Choroid plexus epithelial cell (primary cell): ENCODE measurements at regions not wholly inside any gene's neighbourhood (a gene's known extent, or its start where the extent isn't known, plus 50 kb on each side); places are given as distances from the start of the nearest gene placed in this dataset.

Experiments
- DNase-seq: peaks from one replicate; pipeline ENCODE4 v3.0.0-alpha.2; 2010; ENCODE audit warnings: low read depth
- H3K4me3 ChIP-seq: 2 replicates; pipeline ENCODE4 v1.5.1; 2011; ENCODE audit warnings: low read depth, mild to moderate bottlenecking, control low read depth, low read length, moderate library complexity
- CTCF ChIP-seq: conservative IDR thresholded peaks from 2 replicates; pipeline ENCODE4 v1.5.1; 2011; ENCODE audit warnings: low read depth, mild to moderate bottlenecking, control low read depth, inconsistent platforms, low read length, moderate library complexity

- no peak overlapping the region for H3K4me3 ChIP-seq
- TF ChIP-seq CTCF: no peak
- DNase-seq: no peak
These were observed 422.9 kb upstream of the SEMA3A start for GRCh38 chr7:84617265-84618030.

GRCh38 chr7:84614821-84615501, 420.4 kb upstream of the SEMA3A start:
- TF ChIP-seq CTCF: peak; percentile 48

GRCh38 chr7:84612981-84613681, 418.5 kb upstream of the SEMA3A start:
- H3K4me3 ChIP-seq: no peak overlapping the region
- no peak for DNase-seq
- no peak for TF ChIP-seq CTCF

More at GRCh38 chr7:84614821-84615501, 420.4 kb upstream of the SEMA3A start:
- H3K4me3 ChIP-seq: no peak overlapping the region
- DNase-seq: peak; percentile 53

- no peak for TF ChIP-seq CTCF
- H3K4me3 ChIP-seq: no peak overlapping the region
- no peak for DNase-seq
These were observed 416.8 kb upstream of the SEMA3A start for GRCh38 chr7:84611391-84611790.

- no peak overlapping the region for H3K4me3 ChIP-seq
- TF ChIP-seq CTCF: no peak
- DNase-seq: no peak
These were observed 415.8 kb upstream of the SEMA3A start for GRCh38 chr7:84610390-84610789.

- no peak overlapping the region for H3K4me3 ChIP-seq
- no peak for DNase-seq
- no peak for TF ChIP-seq CTCF
These were observed 410.7 kb upstream of the SEMA3A start for GRCh38 chr7:84605301-84605700.
